Activated CD8-positive, alpha-beta memory T cell treated with anti-CD3 and anti-CD28 coated beads, Interleukin-2, amount 50 U/mL, for 1 hour (primary cell): ENCODE measurements at regions not wholly inside any gene's neighbourhood (a gene's known extent, or its start where the extent isn't known, plus 50 kb on each side); places are given as distances from the start of the nearest gene placed in this dataset.

Source experiments
- DNase-seq: peaks from one replicate; pipeline ENCODE4 v3.0.0-alpha.2; 2020; ENCODE audit errors: extremely low read depth

- no peak for DNase-seq
Measured at GRCh38 chr3:31248563-31248992, 284.1 kb upstream of the STT3B start.

- no peak for DNase-seq
Measured at GRCh38 chr3:31249545-31249944, 283.2 kb upstream of the STT3B start.

DNA sequence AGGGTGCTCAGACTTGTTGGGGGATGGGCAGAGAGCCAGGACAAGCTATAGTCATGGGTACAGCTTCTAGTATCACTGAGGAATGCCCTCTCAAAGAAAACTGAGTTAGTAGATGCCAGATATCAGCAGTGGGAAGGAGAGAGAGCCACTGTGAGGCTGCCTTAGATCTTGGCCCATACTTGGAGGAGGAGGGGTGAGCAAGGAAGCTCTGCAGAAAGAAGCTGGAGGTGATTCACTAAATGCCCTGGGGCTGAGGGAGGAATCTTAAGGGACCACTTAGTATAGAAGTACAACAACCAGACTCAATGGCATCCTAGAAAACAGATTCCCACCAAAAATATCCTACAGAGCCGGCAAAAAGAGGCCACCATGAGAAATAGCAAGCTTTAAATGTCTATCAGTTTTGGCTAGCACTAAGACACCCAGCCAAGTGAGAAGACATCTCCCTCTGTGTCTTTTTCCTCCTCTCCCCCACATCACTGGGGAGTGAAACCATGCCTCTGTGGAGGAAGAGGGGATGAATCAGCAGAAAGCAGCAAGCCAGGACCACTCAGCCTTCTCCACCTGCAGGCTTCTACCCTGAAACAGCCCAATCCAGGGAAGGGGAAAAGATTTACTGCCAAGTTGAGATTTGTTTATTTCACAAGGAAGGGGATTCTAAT lies 282.5 kb upstream of the STT3B start:
- no peak for DNase-seq

GRCh38 chr3:31251083-31251482 lies 281.6 kb upstream of the STT3B start:
- DNase-seq = no peak

DNA sequence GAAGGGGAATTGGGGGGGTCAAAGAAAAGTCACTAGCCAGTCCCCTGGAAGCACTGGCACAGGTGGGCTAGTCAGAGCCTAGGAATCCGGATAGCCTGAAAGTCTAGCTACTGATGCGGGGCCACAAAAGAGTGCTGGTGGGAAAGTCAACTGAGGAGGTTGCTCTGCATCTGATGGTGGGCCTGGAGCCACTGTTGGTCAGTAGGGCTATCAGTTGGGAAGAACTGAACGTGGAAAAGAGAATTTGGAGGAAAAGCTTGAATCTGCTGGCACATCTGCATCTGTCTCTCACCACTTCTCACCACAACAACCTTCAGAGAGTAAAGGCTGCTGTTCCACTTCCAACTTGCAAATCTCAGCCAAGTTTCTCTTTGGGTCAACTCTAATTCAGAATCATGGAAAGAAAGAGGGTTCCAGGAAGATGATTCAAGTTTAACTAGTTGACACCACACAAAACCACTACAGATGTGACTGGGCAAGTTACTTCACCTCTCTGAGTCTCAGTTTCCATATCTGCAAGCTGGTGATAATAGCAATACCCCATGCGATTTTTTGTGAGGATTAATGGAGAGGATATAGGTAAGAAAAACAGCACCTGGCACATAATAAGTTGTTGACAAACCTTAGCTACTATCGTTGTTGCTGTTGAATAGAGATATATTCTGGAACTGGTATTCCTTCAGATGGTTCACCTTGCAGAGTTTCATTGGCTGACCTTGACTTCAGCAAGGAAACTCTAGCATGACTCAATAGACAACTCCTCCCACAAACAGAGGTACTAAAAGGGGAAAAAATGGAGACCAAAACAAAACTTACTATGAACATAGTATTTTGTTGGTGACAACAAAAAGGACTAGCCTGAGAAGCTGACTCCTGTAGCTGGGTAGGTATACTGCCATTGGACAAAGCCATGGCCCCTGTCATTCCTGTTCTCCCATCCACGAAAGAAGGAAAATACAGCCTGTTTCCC lies 280.2 kb upstream of the STT3B start:
- DNase-seq = no peak

GRCh38 chr3:31253782-31254181 lies 278.9 kb upstream of the STT3B start:
- DNase-seq = no peak

DNA sequence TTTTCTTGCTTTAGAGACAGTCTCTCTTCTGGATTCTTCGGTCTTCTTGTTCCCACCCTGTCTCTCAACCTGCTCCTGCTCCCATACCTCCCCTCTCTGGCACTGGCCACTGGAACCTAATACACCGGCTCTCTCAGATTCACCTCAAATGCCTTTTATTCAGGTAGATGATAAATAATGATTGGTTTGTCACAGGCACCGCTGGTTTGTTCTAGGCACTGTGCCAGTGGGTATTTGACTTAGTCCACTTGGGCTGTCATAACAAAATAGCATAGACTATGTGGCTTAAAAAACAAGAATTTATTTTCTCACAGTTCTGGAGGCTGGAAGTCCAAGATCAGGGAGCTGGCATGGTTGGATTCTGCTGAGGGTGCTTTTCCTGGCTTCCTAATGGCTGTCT lies 278.2 kb upstream of the STT3B start:
- DNase-seq = no peak

GRCh38 chr3:31255007-31255581 lies 277.6 kb upstream of the STT3B start:
- no peak for DNase-seq

GRCh38 chr3:31262201-31262600 lies 270.5 kb upstream of the STT3B start:
- no peak for DNase-seq

DNA sequence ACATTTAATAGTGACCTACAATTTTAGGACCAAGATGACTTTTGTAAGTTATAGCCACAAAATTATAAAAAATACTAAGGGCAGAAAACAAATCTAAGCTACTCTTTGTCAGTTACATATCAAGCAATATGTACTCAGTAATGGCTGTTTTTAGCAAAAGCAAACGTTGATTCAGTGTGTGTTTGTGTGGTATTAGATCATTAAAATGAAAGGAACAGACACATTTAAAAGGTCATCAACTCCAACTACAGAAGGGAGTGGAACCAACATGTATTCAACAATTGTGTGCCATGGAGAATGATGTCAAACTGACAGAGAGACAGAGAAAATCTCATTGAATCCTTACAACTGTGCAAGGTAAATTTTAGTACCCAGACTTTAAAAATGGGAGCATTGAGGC lies 268.8 kb upstream of the STT3B start:
- DNase-seq = no peak

GRCh38 chr3:31265646-31266428 lies 266.9 kb upstream of the STT3B start:
- no peak for DNase-seq

DNA sequence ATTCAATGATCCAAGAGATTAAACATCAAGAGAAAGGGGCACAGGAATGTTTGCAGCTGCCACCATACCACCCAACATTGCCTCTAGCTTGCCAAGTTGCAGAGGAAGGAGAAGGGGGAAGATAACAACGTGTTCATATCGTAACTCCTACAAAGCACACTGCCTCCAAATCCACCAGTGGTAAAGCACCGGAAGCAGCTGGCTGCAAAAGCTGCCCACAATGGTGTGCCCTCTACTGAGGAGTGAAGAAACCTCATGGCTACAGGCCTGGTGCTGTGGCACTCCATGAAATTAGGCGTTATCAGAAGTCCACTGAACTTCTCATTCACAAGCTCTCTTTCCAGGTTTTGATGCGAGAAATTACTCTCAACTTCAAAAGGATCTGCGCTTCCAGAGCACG lies 263.9 kb upstream of the STT3B start:
- no peak for DNase-seq

GRCh38 chr3:31270010-31270409 lies 262.7 kb upstream of the STT3B start:
- DNase-seq = no peak

GRCh38 chr3:31274326-31275024 lies 258.2 kb upstream of the STT3B start:
- no peak for DNase-seq

GRCh38 chr3:31275038-31275572 lies 257.6 kb upstream of the STT3B start:
- DNase-seq = no peak

GRCh38 chr3:31275583-31275982 lies 257.1 kb upstream of the STT3B start:
- no peak for DNase-seq

- no peak for DNase-seq
Measured at GRCh38 chr3:31277582-31277981, 255.1 kb upstream of the STT3B start.

- DNase-seq = no peak
Measured at GRCh38 chr3:31278532-31278931, 254.2 kb upstream of the STT3B start.

DNA sequence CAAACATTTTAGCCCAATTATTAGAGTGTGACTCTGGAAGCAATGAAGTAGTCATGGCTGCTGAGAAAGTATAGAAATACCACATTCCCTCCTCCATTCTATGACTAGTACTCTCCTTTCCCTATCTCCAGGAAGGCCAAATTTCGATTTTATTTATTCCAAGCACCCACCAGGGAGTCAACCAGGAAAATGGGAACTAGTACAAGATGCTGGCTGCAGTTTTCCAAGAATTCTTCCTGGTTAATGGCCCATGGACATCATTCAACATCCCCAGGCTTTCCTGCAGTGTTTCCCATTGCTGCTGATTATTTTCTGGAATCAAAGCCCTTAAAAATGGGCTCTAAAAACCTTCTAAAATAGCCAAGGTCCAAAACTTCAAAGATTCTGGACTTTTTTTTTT lies 247.9 kb upstream of the STT3B start:
- no peak for DNase-seq

- DNase-seq = no peak
Measured at GRCh38 chr3:31285833-31286486, 246.8 kb upstream of the STT3B start.

- DNase-seq = no peak
Measured at GRCh38 chr3:31288224-31288623, 244.5 kb upstream of the STT3B start.
